ENCODE measurements at regions not wholly inside any gene's neighbourhood (a gene's known extent, or its start where the extent isn't known, plus 50 kb on each side); places are given as distances from the start of the nearest gene placed in this dataset.

- TF ChIP-seq POLR2AphosphoS5 (IDR thresholded peaks at IDR 0.05) (no peak), POLR2A (IDR thresholded peaks at IDR 0.05) (no peak), CTCF (IDR thresholded peaks at IDR 0.05) (no peak)
Measured at GRCh38 chr17:36824678-36825101, 112.6 kb upstream of the LHX1 start.

All from suprapubic skin (tissue), 4 donors.